Activated CD8-positive, alpha-beta memory T cell treated with anti-CD3 and anti-CD28 coated beads for 36 hours (primary cell): ENCODE measurements at regions not wholly inside any gene's neighbourhood (a gene's known extent, or its start where the extent isn't known, plus 50 kb on each side); places are given as distances from the start of the nearest gene placed in this dataset.
"Not testable (repeated sequence)": the region's sequence is repeated elsewhere in the genome, so short reads cannot be mapped to it uniquely, and the experiment has no call there.

Source experiments
- CTCF ChIA-PET: fragments of 350-600 bp; sonication (Branson Sonifier 250); formaldehyde crosslinking; loops from one replicate; lab custom pipeline; 2021; ENCODE audit warnings: antibody characterized with exemption; lab: Charles Lee
- POLR2A ChIA-PET: fragments of 350-600 bp; sonication (Branson Sonifier 250); formaldehyde crosslinking; loops from one replicate; lab custom pipeline; 2021; ENCODE audit warnings: antibody characterized with exemption; lab: Charles Lee

- ChIA-PET POLR2A (no interaction called here), CTCF (no interaction called here)
These were observed 485.8 kb downstream of the STK39 start for GRCh38 chr2:167761465-167762136.

GRCh38 chr2:167759531-167759930 is 487.9 kb downstream of the STK39 start:
- ChIA-PET POLR2A (no interaction called here), CTCF (no interaction called here)

GRCh38 chr2:167758292-167758691 is 489.1 kb downstream of the STK39 start:
- ChIA-PET CTCF (no interaction called here), POLR2A (no interaction called here)

GRCh38 chr2:167756446-167756845 is 490.9 kb downstream of the STK39 start:
- POLR2A ChIA-PET: no interaction called here
- CTCF ChIA-PET: no interaction called here

- ChIA-PET POLR2A (no interaction called here), CTCF (no interaction called here)
These were observed 494.3 kb downstream of the STK39 start for GRCh38 chr2:167753142-167753541.

GRCh38 chr2:167752734-167753133 is 494.7 kb downstream of the STK39 start:
- ChIA-PET POLR2A (no interaction called here), CTCF (no interaction called here)

- POLR2A ChIA-PET: no interaction called here
- CTCF ChIA-PET: no interaction called here
These were observed 496.7 kb downstream of the STK39 start for GRCh38 chr2:167750675-167751074.

GRCh38 chr2:167749660-167750059 is 497.7 kb downstream of the STK39 start:
- POLR2A ChIA-PET: no interaction called here

GRCh38 chr2:167749016-167749415 is 498.4 kb downstream of the STK39 start:
- ChIA-PET CTCF (no interaction called here), POLR2A (no interaction called here)

More at GRCh38 chr2:167749660-167750059, 497.7 kb downstream of the STK39 start:
- CTCF ChIA-PET: no interaction called here

GRCh38 chr2:167748536-167748935 is 498.9 kb downstream of the STK39 start:
- POLR2A ChIA-PET: no interaction called here
- CTCF ChIA-PET: no interaction called here

GRCh38 chr2:167745667-167746066 is 501.7 kb downstream of the STK39 start:
- CTCF ChIA-PET: no interaction called here

GRCh38 chr2:167739921-167740320 is 507.5 kb downstream of the STK39 start:
- POLR2A ChIA-PET, CTCF ChIA-PET: not testable (repeated sequence)

More at GRCh38 chr2:167745667-167746066, 501.7 kb downstream of the STK39 start:
- POLR2A ChIA-PET: no interaction called here

- CTCF ChIA-PET: no interaction called here
- POLR2A ChIA-PET: no interaction called here
These were observed 513.6 kb downstream of the STK39 start for GRCh38 chr2:167733747-167734146.

- ChIA-PET POLR2A (no interaction called here), CTCF (no interaction called here)
These were observed 515.1 kb downstream of the STK39 start for GRCh38 chr2:167732326-167732725.

GRCh38 chr2:167729911-167730310 is 517.5 kb downstream of the STK39 start:
- POLR2A ChIA-PET: no interaction called here
- CTCF ChIA-PET: interaction anchor here (0.6 kb wide), 1 partner anchor 167 kb away, joined by 3 read pairs; no protein-coding TSS in a partner anchor

- ChIA-PET CTCF (no interaction called here), POLR2A (no interaction called here)
These were observed 520.6 kb downstream of the STK39 start for GRCh38 chr2:167726788-167727187.

- ChIA-PET POLR2A (no interaction called here), CTCF (no interaction called here)
These were observed 525.8 kb downstream of the STK39 start for GRCh38 chr2:167721593-167721992.

- POLR2A ChIA-PET: no interaction called here
- CTCF ChIA-PET: no interaction called here
These were observed 528.0 kb downstream of the STK39 start for GRCh38 chr2:167719410-167719809.

- ChIA-PET CTCF (no interaction called here), POLR2A (no interaction called here)
These were observed 528.8 kb downstream of the STK39 start for GRCh38 chr2:167718560-167718959.

GRCh38 chr2:167715932-167716331 is 531.5 kb downstream of the STK39 start:
- ChIA-PET POLR2A (no interaction called here), CTCF (no interaction called here)

- CTCF ChIA-PET, POLR2A ChIA-PET: not testable (repeated sequence)
These were observed 531.9 kb downstream of the STK39 start for GRCh38 chr2:167715498-167715897.

- CTCF ChIA-PET: no interaction called here
- POLR2A ChIA-PET: no interaction called here
These were observed 535.1 kb downstream of the STK39 start for GRCh38 chr2:167712275-167712674.
